Kidney capillary endothelial cell (primary cell): ENCODE measurements at regions not wholly inside any gene's neighbourhood (a gene's known extent, or its start where the extent isn't known, plus 50 kb on each side); places are given as distances from the start of the nearest gene placed in this dataset.

Experiments used
- DNase-seq: peaks from one replicate; pipeline ENCODE4 v3.0.0-alpha.2; 2018; ENCODE audit warnings: low spot score

DNA sequence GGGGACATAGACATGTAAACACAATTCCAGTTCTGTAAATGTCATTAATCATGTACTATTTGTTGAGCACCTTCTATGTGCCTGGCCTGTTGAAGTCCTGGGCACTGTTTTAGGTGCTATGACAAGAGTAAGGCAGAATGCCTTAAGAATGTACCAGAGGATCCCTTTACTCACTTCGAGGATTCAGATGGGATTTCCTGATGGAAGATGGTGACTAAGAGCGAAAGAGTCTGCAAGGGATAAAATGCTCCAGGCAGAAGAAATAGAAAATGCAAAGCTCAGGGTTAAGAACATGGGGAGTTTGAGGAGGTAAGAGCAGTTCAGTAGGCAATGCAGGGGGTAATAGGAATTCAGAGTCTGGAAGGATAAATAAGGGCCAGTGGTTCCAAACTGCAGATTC lies 671.3 kb upstream of the TBX3 start:
- peak; percentile 28 for DNase-seq

DNA sequence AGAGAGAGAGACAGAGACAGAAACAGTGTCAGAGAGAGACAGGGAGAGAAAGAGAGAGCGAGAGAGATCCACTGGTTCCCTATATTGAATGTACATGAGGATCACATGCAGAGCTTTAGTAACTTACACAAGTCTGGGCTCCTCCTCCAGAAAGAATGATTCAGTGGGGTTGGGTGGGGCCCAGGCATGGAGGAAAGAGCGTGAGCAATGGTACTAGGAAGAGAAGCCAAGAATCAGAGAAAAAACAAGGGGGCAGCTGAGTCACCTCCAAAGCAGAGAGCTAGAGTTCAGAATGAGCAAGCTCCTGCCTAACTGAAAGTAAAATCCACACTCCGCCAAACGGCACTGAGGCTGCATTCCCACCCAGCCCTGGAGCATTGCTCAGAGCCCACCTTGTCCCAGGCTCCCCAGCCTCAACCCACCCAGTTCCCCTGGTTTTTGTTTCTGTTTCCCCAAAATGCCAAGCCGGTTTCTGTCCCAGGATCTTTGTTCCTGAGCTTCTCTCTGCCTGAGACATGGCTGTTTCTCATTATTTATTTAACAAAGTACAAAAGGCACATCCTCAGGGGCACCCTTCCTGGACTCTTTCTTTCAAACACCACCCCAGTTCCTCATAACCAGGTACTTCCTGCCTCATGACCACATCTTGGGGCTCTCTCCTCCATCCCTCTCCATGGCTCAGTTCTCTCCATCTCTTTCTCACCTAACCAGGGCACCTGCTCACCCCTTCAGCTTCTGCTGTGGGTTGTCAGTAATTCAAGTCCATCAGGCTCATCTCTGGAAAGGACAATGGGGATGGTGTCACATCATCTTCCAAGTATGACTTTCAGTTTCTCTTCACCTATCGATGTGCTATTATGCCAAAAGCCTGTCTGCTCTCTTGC lies 670.3 kb upstream of the TBX3 start:
- peak; percentile 87 for DNase-seq

DNA sequence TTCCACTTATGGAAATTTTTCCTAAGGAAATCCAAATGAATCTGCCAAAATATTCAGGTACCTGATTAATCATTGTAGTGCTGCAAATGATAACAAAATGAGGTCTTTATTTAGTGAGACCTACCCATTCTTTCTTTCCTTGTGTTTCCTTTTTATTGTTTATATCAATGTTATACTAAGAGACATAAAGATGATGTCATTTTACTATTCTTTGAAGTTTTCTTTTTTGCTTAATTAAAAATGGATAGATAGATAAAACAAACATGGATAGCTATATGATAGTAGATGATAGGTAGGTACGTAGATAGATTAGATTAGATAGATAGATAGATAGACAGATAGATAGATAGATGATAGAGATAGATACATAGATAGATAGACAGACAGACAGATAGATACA lies 669.5 kb upstream of the TBX3 start:
- no peak for DNase-seq

DNA sequence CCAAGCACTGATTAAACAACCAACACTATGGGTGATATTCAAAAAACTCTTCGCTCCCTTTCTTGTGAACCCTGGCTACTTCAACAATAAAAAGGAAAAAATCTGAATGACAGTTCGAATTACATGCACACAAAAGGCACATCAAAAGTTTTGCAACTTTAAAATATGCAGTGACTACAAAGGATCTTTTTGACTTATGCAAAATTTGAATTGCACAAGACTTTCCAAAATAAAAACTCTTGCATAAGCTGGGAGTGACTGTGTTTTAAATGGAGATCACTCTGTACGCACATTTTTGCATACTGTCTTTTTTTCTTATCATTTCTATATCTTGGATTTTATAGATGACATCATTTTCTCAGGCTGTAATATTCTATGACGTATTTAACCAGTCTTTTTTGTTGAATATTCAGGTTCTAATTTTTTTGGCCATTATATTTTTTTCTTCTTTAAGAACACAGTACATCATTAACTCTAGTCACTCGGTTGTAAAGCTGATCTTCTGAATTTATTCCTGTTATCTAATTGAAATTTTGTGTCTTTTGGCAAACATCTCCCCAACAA lies 667.6 kb upstream of the TBX3 start:
- DNase-seq: no peak

DNA sequence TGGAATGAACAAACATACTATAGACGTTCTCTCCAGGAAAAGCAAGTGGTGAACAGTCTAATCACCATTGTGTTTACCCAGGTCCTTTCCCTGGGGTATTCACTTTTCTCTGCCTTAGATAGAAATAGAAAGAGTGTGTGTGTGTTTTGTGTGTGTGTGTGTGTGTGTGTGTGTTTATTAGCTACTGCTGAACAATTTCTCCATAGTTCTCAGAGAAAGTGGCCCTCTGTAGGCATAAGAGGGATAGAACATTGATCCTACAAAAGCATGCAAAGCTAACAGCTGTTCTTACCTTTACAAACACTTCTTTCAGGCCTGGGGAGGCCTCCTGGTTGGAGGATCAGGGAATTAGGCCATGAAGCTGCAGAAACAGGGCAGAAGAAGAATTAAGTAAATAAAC lies 665.7 kb upstream of the TBX3 start:
- no peak for DNase-seq

DNA sequence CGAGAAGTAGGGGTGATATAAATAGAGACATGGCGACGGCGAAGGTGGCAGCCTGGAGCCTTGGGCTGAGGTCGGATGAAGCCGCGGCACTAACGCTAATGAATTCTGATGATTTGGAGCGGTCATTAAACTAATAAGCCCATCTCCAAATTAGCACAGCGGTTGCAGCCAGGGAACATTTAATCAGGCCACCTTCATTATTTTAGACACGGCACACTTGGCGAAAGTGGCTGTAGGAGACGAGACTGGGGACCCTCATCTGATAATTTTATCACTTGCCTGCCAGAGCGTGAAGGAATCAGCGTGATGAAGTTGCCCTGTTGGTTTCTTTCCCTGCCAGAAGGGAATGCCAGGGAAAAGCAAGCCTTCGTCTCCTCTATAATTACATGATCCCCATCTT lies 664.3 kb upstream of the TBX3 start:
- no peak for DNase-seq

DNA sequence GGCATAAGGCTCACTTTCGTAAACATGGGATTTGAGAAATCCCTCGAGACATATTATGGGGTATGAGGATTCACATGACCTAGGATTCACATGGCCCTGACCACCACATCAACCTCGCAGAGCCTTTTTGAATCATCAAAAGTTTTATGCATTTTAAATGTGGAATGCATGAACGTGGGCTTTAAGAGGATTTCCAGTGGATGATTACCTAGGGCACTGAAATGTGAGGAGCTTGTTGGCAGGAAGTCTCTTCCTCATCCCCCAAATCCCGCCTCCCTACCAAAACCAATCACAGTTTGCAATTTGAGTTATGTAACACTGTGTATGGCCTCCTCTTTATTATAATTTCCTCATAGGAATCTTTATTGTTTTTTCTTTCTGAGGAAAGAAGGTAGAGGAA lies 659.6 kb upstream of the TBX3 start:
- DNase-seq: no peak

DNA sequence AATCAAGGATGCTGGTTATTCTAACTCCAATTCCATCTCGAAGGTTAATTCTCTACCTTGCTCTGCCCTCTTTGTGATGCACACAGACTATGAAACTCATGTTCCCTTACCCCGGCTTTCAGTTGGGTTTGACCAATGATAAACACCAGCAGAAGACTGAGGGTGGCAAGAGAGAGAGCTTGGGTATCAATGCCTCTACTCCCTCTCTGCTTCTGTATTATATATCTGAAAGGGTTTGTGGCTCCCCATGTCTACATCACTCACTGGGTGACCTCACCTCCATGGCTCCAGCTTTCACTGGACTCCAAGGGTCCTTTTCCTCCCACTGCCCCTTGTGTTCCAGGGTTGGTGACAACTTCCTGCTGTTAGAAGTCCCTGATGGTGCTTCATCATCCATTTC lies 659.0 kb upstream of the TBX3 start:
- no peak for DNase-seq

DNA sequence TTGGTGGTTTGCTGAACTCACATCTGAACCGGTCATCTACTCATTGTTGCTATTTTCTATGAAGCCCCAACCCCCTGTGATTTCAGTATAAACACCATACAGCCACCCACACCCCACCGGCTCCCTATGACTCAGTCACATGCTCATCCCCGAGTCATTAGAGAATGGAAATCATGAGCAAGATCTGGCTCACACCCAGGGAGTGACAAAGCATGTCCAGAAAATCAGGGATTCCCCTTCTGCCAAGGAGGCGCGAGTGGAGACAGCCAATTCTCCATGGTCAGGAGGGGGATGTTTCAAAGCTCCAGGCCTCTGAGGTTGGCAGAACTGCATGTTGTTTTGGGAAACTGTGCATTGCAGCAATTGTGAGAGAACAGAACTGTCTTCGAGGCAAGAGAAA lies 657.5 kb upstream of the TBX3 start:
- DNase-seq: peak; percentile 91

DNA sequence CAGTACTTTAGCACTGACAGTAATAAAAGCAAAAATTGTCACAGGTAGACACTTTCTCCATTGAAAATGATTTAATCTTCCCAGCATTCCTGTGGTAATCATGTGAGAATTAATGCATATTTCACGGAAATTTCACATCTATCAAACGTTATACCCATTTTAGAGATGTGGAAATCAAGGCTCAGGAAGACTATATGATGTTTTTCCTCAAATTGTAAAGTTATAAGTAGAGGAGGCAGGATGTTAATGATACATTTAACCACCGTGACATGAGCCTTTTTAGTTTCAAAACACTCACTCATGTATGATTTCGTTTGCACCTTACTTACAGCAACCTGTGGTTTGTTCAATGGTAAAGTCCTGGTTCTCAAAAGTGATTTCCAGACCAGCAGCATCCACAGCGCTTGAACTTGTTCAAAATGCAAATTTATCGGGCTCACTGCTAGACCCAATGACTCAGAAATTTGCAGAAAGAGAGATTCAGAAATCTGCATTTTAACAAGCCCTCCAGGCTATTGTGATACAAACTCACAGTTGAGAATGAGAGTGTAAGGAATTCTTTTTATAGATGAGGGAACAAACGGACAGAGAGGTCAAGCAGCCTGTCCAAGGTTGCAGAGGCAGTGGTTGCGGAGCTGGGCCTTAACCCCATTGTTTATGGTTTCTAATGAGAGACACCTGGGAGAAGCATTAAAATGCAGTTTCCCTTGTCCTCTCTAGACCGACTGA lies 654.8 kb upstream of the TBX3 start:
- no peak for DNase-seq

DNA sequence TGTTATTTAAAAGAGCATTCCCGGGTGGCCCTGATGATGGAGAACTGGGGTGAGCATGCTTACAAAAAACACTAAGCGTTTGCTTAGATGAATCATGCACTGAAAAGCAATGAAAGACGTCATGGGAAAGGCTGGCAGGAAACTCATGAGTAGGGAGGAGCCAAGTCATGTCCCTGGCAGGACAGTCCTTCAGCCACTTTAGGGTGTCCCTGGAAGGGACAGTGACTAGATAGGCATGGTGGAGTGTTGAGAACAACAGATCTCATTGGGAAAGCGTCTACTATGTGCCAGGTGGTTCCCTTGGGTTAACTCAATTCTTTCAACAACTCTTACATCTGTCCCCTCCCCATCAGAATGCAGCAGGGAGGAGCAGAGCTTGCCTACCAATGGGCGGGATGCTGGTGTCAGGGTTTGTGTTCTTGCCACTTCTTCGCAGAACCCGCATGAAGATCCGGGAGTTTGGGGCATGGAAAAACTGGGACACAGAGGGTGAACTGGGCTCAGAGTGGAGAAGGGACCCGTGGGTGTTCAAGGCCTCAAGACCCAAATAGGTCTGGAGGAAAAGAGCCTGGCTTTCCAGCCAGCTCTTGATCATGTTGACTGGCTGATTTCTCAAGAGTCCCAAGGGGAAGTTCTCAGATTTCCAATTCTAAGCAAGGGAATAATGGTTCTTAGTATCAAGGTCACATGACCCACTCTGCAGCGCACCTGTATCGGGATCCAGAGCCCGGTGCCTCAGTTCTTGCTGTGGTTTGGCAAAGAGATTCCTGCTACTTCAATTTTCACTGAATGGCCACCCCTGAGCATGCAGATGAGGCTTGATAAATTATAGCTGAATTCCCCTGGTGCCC lies 653.9 kb upstream of the TBX3 start:
- peak; percentile 74 for DNase-seq

DNA sequence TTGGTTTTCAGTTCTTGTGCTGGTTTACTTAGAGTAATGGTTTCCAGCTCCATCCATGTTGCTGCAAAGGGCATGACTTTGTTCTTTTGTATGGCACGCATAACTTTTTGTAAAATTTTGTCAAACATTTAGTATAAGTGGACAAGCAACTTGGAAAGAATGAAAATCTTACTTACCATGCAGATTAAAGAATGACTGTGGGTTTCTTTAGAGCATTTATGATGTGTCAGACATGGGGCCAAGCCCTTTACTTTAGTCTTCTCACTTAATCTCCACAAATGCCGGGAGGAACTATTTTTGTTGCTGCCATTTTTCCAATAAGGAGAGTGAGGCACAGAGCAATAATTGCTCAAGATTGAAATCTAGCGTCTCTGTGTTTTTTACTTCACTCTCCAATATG lies 652.5 kb upstream of the TBX3 start:
- DNase-seq: no peak

DNA sequence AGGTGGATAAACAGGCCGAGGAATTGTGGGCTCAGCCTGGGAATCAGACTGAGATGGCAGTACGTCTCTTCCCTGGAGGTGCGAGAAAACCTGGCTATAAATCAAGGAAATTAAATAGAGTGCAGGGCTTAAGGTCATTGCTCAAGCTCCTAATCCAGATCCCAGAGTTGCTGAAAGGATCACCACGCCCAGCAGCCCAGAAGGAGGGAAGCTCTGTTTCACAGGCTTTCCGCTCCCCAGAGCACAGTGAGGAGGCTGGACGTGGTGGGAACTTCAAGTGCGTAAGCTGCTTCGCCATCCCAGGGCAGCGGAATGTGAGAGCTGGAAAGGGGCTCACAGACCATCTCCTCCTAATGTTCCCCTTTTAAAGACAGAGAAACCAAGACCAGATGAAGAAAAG lies 651.6 kb upstream of the TBX3 start:
- DNase-seq: no peak

DNA sequence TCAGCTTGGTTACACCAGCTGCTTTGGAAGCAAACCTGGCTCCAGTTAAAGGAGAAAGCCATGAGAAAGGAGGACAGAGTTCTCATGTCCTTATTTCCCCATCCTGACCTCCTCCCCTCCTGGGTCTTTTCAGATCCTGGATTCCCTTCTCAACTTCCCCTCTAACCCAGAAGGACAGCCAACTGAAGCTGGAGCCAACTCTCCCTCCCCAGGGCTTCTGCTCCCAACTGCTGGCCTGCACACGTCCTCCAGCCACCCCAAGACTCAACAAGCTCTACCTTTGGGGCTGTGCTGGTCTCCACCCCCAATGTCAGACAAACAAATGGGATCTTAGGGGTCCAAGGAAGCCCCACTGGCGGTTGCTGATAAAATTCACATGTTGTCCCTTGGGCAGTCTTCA lies 651.1 kb upstream of the TBX3 start:
- DNase-seq: no peak

DNA sequence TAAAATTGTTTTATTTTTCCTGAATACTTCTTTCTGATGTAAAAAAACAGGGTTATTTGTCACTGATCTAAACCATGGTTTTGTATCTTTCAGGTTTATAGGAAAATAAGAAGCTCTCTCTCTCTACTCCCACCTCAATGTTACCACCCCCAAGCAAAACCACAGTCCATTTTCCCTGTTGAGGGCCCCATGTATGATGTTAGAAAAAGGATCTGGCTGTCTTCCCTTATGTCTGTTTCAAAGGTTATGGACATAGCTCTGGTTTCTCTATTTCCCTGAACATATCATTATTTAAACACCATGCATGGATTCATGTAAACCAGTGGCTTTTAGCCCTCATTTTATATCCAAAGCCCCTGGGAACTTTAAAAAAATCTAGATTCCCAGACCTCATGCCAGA lies 649.0 kb upstream of the TBX3 start:
- DNase-seq: no peak

DNA sequence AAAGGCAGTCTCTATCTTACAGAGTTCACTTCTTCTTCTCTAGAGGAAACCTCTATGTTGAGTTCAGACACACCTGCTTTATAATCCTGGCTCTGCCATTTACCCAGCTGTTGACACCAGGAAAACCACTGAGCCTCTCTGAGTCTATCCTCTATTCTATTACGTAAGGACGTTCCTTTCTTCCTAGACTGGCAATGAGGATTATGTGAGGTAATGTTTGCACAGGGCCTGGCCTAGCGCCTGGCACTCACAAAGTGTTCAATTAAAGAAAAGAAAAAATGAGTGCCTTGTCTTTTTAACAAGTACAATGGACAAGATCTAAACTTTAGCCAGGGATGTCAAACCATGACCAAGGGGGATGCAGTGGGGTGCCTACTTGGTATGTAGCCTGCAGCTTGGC lies 641.9 kb upstream of the TBX3 start:
- DNase-seq: no peak

DNA sequence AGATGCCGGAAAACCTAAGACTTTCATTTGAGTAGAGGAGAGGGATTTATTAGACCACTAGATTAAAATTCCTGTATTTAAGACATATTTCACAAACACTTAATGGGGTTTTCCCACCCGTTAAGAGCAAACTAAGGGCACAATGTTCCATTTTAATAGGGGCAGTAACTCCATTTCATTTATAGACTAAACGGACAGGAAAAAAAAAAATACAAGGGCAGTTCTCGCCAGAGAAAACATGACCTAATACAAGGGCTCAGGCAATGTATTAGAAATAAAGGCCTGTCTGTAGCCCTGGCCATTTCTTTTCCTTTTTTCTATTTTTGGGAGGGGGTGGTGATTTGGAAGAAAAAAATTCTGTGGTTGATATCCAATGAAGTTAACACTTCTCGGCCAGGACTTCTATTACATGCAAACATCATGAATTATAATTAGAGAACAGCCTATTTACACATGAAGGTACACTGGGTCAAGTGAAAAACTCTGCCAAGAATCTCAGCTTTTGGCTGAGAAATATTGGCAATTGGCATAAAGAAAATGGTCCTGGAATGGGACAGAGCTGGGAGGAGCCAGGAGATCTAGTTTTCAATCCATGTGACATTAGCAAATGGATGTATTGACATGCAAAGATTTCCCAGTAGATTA lies 641.1 kb upstream of the TBX3 start:
- no peak for DNase-seq

DNA sequence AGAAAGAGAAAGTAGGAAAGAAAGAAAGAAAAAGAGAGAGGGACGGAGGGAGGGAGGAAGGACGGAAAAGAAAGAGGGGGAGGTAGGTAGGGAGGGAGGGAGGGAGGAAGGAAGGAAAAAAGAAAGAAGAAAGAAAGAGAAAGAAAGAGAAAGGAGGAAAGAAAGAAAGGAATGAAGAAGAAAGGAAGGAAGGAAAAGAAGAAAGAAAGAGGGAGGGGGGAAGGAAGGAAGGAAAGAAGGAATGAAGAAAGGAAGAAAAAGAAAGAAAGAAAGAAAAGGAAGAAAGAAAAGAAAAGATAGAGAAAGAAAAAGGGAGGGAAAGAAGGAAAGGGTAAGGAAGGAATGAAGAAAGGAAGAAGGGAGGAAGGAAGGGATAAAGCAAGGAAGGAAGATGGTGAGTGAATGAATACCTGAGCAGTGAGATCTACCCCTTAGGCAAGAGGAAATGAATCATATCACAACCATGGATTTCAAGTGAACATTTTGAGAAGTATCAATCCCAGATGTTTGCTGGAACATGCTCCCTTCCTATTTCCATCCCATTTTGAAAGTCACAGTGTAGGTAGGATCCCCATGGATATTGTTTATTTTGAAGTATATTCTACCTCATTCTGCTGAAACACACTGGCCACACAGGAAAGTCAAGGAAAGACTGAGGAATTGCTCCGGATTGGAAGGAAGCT lies 639.4 kb upstream of the TBX3 start:
- no peak for DNase-seq

DNA sequence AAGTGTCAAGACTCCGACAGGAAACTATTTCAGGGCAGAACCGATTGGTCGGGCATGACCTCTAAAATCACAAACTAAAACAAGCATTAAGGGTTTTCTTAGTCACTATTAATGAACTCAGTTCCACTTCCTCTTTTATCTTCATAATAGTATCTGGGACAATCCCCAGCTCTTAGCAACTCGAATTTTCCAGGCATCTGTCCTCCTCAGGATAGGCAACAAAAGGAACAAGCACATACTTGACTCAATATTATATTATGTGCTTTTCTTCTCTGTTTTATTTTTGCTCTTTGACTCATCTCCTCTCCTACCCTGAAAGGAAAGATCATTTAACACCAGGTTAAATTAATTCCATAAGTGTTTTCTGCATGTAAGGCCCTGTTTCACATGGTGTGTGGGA lies 638.3 kb upstream of the TBX3 start:
- peak; percentile 62 for DNase-seq

DNA sequence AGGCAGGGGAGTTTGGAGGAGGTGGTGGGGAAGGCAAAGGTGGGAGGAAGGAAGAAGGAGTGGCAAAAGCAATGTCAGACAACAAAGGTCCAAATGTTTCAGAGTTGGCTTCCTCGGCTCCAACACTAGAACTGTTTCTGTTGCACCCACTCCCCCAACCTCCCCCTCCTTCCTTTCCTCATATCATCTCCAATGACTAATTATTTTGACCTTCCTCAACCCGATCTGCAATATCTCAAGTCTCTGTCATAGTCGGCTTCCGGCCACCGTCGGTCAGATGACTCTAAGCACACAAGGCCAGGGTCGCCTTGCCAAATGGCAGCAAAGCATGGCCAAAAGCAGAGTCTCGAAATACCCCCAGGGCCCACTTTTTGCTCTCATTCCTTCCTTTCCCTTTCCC lies 637.0 kb upstream of the TBX3 start:
- peak; percentile 59 for DNase-seq

DNA sequence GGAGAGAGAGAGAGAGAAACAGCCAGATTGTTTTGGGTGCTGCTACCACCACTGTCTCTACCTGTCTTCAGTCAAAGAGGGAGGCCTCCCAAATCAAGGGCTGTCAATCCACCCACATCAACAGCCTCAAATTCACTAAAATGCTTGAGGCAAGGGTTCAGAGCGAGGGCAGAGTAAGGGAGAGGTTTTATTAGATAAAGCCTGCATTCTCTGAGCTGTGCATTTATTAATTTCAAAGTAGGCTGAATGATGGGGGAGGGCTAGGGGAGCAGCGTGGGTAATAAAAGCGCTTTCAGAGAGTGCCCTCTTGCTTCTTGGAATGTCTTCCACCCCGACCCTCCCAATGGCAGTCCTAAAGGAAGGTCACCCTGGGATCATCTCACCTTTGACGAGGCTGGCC lies 636.5 kb upstream of the TBX3 start:
- no peak for DNase-seq
